GM18502 (cell line): ENCODE measurements at regions not wholly inside any gene's neighbourhood (a gene's known extent, or its start where the extent isn't known, plus 50 kb on each side); places are given as distances from the start of the nearest gene placed in this dataset.

ENCODE experiments used
- ATAC-seq: cut with Tn5 transposase; IDR thresholded peaks from one replicate; pipeline ENCODE4 v1.9.1; 2021; ENCODE audit warnings: mild to moderate bottlenecking; ENCODE audit not compliant: unreplicated experiment, poor library complexity

- ATAC-seq: no peak
Observed at GRCh38 chr6:149261364-149262040, 56.0 kb upstream of the TAB2 start.

GRCh38 chr6:149263321-149263720 is 54.2 kb upstream of the TAB2 start:
- ATAC-seq: no peak

- ATAC-seq: no peak
Observed at GRCh38 chr6:149264629-149265028, 52.9 kb upstream of the TAB2 start.

- no peak for ATAC-seq
Observed at GRCh38 chr6:149265945-149266344, 51.6 kb upstream of the TAB2 start.

GRCh38 chr6:149266659-149267058 is 50.9 kb upstream of the TAB2 start:
- peak; percentile 89 for ATAC-seq

GRCh38 chr6:149267072-149267471 is 50.4 kb upstream of the TAB2 start:
- peak; percentile 2 for ATAC-seq

- no peak for ATAC-seq
Observed at GRCh38 chr6:149267513-149268043, 49.9 kb upstream of the TAB2 start.
